ENCODE measurements at regions not wholly inside any gene's neighbourhood (a gene's known extent, or its start where the extent isn't known, plus 50 kb on each side); places are given as distances from the start of the nearest gene placed in this dataset.
"Not testable (repeated sequence)": the region's sequence is repeated elsewhere in the genome, so short reads cannot be mapped to it uniquely, and the experiment has no call there.

GRCh38 chr11:121379145-121379810 is 72.8 kb upstream of the SORL1 start:
- H3F3A ChIP-seq (replicated peaks; ENCODE audit: insufficient read depth); H3K9me3 ChIP-seq; H3K9ac ChIP-seq; H3K79me2 ChIP-seq (ENCODE audit: insufficient read depth); H3K9me2 ChIP-seq; H3K27me3 ChIP-seq (ENCODE audit: insufficient read depth); DNase-seq; H3K4me2 ChIP-seq; H3K36me3 ChIP-seq (replicated peaks in 1 of 2; ENCODE audit: control insufficient read depth in 1 of 2, insufficient read depth in 2 of 2, low read length in 1 of 2); H2AFZ ChIP-seq (ENCODE audit: low read depth); H3K4me1 ChIP-seq (ENCODE audit: control insufficient read depth in 1 of 2, insufficient read depth in 2 of 2, low read depth in 1 of 2, low read length in 1 of 2); H3K27ac ChIP-seq (ENCODE audit: low read depth in 2 of 2, low read length in 1 of 2); CTCF ChIA-PET; H3K4me3 ChIP-seq (ENCODE audit: low read depth in 2 of 2, low read length in 1 of 2); H4K20me1 ChIP-seq (ENCODE audit: insufficient read depth); POLR2A ChIA-PET: not testable (repeated sequence)
- WGBS (ENCODE audit: low lambda C conversion rate): 40% methylated on average over 1 of the region's 2 CpGs

- H3K9me3 ChIP-seq: no peaks in the 10 kb centered on the region
- CTCF ChIA-PET: interaction anchor here (1.3 kb wide), 1 partner anchor 207 kb away, joined by 4 read pairs; no protein-coding TSS in a partner anchor
Observed at GRCh38 chr11:121383716-121384115, 68.4 kb upstream of the SORL1 start.

More at GRCh38 chr11:121383716-121384115, 68.4 kb upstream of the SORL1 start:
- Histone ChIP-seq H2AFZ (ENCODE audit: low read depth) (no peak overlapping the region), H4K20me1 (ENCODE audit: insufficient read depth) (no peaks in the 10 kb centered on the region), H3K36me3 (replicated peaks in 1 of 2; ENCODE audit: control insufficient read depth in 1 of 2, insufficient read depth in 2 of 2, low read length in 1 of 2) (no peaks in the 10 kb centered on the region), H3K9ac (no peak overlapping the region), H3K4me1 (ENCODE audit: control insufficient read depth in 1 of 2, insufficient read depth in 2 of 2, low read depth in 1 of 2, low read length in 1 of 2) (no peaks in the 10 kb centered on the region), H3K4me3 (ENCODE audit: low read depth in 2 of 2, low read length in 1 of 2) (no peak overlapping the region), H3K27ac (ENCODE audit: low read depth in 2 of 2, low read length in 1 of 2) (no peak overlapping the region), H3K27me3 (ENCODE audit: insufficient read depth) (no peaks in the 10 kb centered on the region), H3K79me2 (ENCODE audit: insufficient read depth) (no peaks in the 10 kb centered on the region), H3K4me2 (no peak overlapping the region), H3K9me2 (no peaks in the 10 kb centered on the region), H3F3A (replicated peaks; ENCODE audit: insufficient read depth) (no peaks in the 10 kb centered on the region)
- POLR2A ChIA-PET: no interaction called here
- WGBS (ENCODE audit: low lambda C conversion rate): 41% methylated on average over 4 of the region's 4 CpGs
- no peak for TF ChIP-seq TAF1 (IDR thresholded peaks at IDR 0.05; ENCODE audit: borderline replicate concordance, low read depth, low read length)
- no peak for TF ChIP-seq RCOR1 (IDR thresholded peaks at IDR 0.05; ENCODE audit: low read length)
- no peak for TF ChIP-seq CTCF (IDR thresholded peaks at IDR 0.05)
- TF ChIP-seq FOXM1 (IDR thresholded peaks at IDR 0.05; ENCODE audit: low read depth): no peak
- no peak for TF ChIP-seq IRF3 (IDR thresholded peaks at IDR 0.05; ENCODE audit: low read depth, low read length)
- TF ChIP-seq GABPA (IDR thresholded peaks at IDR 0.05; ENCODE audit: low read depth): no peak
- TF ChIP-seq SMC3 (IDR thresholded peaks at IDR 0.05; ENCODE audit: low read depth, low read length): no peak
- TF ChIP-seq RAD21 (IDR thresholded peaks at IDR 0.05; ENCODE audit: low read length): no peak
- TF ChIP-seq PBX3 (IDR thresholded peaks at IDR 0.05): no peak
- no peak for TF ChIP-seq RFX5 (IDR thresholded peaks at IDR 0.05; ENCODE audit: low read length)
- no peak for TF ChIP-seq SIN3A (IDR thresholded peaks at IDR 0.05; ENCODE audit: borderline replicate concordance, low read depth, low read length)
- TF ChIP-seq USF1 (IDR thresholded peaks at IDR 0.05; ENCODE audit: borderline replicate concordance, low read depth): no peak
- no peak for TF ChIP-seq MAX (IDR thresholded peaks at IDR 0.05; ENCODE audit: low read depth)
- no peak for TF ChIP-seq JUND (IDR thresholded peaks at IDR 0.05)
- no peak for TF ChIP-seq CHD2 (IDR thresholded peaks at IDR 0.05; ENCODE audit: low read length, partially characterized antibody)
- no peak for TF ChIP-seq TCF12 (IDR thresholded peaks at IDR 0.05)
- TF ChIP-seq MEF2A (IDR thresholded peaks at IDR 0.05; ENCODE audit: borderline replicate concordance, low read depth): no peak
- no peak for TF ChIP-seq EZH2phosphoT487 (IDR thresholded peaks at IDR 0.05; ENCODE audit: borderline replicate concordance, low read depth)
- DNase-seq: no peak

Data from SK-N-SH (cell line).